HAP-1 (cell line): ENCODE measurements at regions not wholly inside any gene's neighbourhood (a gene's known extent, or its start where the extent isn't known, plus 50 kb on each side); places are given as distances from the start of the nearest gene placed in this dataset.

Source experiments
- DNase-seq, 2 experiments: peaks; one replicate each; pipeline ENCODE4 v3.0.0-alpha.2; 2016 to 2020; ENCODE audit warnings: low spot score in 2 of 2
- H3K27me3 ChIP-seq: fragments of 250-450 bp; sonication (Bioruptor Pico); 2 replicates; pipeline ENCODE4 v1.5.1; 2020; ENCODE audit warnings: low read depth, mild to moderate bottlenecking, moderate library complexity
- H3K36me3 ChIP-seq: fragments of 250-450 bp; sonication (Bioruptor Pico); replicated peaks from 2 replicates; pipeline ENCODE4 v1.5.1; 2020; ENCODE audit warnings: mild to moderate bottlenecking
- H3K4me1 ChIP-seq: fragments of 250-450 bp; sonication (Bioruptor Pico); 2 replicates; pipeline ENCODE4 v1.5.1; 2020; ENCODE audit warnings: mild to moderate bottlenecking
- H3K4me3 ChIP-seq: fragments of 250-450 bp; sonication (Bioruptor Pico); 2 replicates; pipeline ENCODE4 v1.5.1; 2020; ENCODE audit warnings: mild to moderate bottlenecking, moderate library complexity
- H3K9me3 ChIP-seq: fragments of 250-450 bp; sonication (Bioruptor Pico); 2 replicates; pipeline ENCODE4 v1.5.1; 2020; ENCODE audit warnings: mild to moderate bottlenecking, moderate library complexity
- in situ Hi-C: fragments of 300-500 bp; cut with MboI; formaldehyde crosslinking; loops from 3 replicates; pipeline ENCODE4 v1.14.3; 2020; ENCODE audit warnings: low sequenced_read_pairs, inconsistent platforms, mixed read lengths

DNA sequence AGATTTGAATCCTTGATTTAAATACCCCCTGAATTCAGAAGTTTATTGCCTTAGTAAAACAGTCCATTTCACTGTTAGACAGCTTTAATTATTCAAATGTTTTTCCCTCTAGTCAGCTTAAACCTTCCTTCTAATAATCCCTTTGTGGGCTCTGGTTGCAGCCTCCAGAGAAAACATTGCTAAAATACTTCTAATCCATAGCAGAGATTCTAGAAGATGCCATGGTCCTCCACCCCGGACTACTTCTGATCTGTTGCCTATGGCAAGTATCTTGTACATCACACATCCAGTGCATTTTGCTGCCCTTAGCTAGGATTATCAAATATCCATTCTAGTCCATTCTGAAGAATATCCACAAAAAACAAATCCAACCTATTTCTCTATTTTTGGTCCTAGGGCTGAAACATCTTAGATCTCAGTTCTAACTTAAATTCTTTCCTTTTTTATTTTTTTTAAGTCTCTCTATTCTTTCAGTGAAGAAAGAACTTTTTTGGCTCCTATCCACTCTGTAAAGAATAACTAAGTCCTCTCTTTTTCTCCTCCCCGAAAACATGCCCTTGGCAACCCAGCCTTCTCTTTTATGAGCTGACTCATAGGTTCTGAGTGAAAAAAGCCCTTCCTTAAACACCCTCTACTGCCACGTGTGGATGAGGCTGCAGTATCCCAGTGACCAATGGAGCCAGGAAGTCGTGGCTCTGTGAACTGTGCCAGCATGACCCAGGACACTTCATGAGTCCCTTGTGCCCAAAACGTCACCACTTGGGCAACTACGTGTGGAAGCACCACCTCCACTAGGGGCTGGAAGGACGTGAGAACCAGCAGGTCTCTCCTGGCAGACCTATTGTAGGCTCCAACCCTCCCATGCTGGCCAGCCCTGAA, 349.8 kb downstream of the TNS1 start:
- Histone ChIP-seq H3K4me1 (peaks cover 3% of the 10 kb centered on the region; the same call in 1 of the 2 replicates), H3K27me3 (peaks cover 8% of the 10 kb centered on the region; the same call in 1 of the 2 replicates), H3K9me3 (no peaks in the 10 kb centered on the region), H3K36me3 (no peaks in the 10 kb centered on the region), H3K4me3 (no peak overlapping the region)
- peak in 1 of 2 experiments; percentile 12 for DNase-seq
- in situ Hi-C loops = no loop called here

DNA sequence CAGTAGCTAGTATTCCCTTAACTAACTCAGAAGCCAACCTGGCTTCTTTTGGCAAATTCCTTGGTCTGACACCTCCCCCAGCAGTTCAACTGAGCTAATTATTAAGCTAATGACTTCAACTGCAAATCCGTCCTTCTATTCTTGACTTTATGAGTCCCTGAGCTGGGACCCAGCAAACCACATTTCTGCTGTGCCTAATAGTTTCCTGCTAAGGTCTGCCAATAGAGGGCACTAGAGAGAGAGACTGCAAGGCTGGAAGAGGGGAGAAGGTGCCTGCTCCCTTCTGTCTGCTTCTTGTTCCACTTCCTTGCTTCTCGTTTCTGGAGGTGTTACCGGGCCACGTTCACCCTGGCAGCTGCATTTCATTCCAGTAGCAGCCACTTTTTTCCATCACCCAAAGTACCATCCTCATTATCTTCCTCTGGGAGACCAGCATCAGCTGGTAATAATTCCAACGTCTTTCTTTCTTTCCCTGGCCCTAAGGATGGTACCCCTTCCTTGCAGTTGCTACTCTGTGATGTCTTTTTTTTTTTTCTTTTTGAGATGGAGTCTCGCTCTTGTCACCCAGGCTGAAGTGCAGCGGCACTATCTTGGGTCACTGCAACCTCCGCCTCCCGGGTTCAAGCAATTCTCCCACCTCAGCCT, 352.0 kb downstream of the TNS1 start:
- no peak overlapping the region for H3K4me3 ChIP-seq
- in situ Hi-C loops = no loop called here
- peak; percentile 66 to 69 for DNase-seq

DNA sequence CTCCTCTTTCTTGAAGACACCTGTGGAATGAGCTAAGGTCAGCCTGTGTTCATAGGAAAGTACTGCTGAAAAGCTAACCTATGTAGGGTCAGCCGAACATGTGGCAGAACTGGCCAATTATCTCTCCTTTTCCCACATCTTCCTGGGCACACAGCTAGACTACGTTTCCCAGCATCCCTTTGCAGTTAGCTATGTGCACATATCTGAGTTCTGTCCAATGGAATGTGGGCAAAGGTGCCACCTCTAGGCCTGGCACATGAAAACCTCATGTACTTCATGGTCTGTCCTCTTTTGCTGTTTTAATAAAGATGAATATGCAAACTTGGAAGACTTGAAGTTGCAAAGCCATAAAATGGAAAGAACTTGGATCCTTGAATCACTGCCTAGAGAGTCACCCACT, 352.6 kb downstream of the TNS1 start:
- no peak overlapping the region for H3K4me3 ChIP-seq
- DNase-seq = no peak
- peaks cover 3% of the 10 kb centered on the region; the same call in 1 of the 2 replicates for H3K4me1 ChIP-seq
- H3K9me3 ChIP-seq = no peaks in the 10 kb centered on the region
- H3K36me3 ChIP-seq = no peaks in the 10 kb centered on the region
- in situ Hi-C loops = no loop called here
- H3K27me3 ChIP-seq = no peaks in the 10 kb centered on the region

More for the DNA sequence above, 352.0 kb downstream of the TNS1 start:
- H3K27me3 ChIP-seq = no peaks in the 10 kb centered on the region
- no peaks in the 10 kb centered on the region for H3K9me3 ChIP-seq
- H3K36me3 ChIP-seq = no peaks in the 10 kb centered on the region
- H3K4me1 ChIP-seq = peaks cover 3% of the 10 kb centered on the region; the same call in 1 of the 2 replicates

DNA sequence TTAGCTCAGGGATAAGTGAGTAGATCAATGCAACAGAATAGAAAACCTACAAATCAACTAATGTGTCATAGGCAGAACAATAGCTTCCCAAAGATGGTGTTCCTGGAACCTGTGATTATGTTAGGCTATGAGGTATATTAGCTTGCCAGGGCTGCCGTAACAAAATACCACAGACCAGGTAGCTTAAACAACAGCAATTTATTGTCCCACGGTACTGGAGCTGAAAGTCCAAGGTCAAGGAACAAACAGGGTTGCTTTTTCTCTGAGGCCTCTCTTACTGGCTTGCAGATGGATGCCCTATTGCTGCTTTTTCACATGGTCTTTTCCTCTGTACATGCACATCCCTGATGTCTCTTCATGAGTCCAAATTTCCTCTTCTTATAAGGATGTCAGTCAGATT, 354.9 kb downstream of the TNS1 start:
- Histone ChIP-seq H3K27me3 (no peaks in the 10 kb centered on the region), H3K4me1 (peaks cover 3% of the 10 kb centered on the region; the same call in 1 of the 2 replicates), H3K36me3 (no peaks in the 10 kb centered on the region), H3K4me3 (no peak overlapping the region), H3K9me3 (no peaks in the 10 kb centered on the region)
- in situ Hi-C loops = no loop called here
- no peak for DNase-seq

DNA sequence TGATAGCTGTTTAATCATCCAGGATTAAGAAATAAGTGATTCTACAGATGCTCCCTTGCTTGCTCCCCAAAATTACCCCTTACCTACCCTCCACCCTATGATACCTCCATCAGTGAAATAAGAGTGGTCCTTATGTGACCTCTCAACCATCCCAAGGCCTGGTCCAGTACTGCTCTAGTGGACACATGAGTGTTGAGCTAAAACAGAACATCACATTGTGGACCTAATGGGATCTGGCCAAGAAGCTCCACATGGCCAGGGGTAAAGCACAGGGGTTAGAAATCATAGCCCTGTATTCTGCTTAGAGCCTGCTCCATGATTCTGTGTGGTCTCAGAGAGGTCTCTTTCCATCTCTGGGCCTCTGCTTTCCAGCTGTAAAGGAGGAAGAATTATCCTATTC, 355.6 kb downstream of the TNS1 start:
- in situ Hi-C loops = no loop called here
- Histone ChIP-seq H3K27me3 (no peaks in the 10 kb centered on the region), H3K36me3 (no peaks in the 10 kb centered on the region), H3K9me3 (no peaks in the 10 kb centered on the region), H3K4me3 (no peak overlapping the region), H3K4me1 (peaks cover 3% of the 10 kb centered on the region; the same call in 1 of the 2 replicates)
- DNase-seq = no peak

DNA sequence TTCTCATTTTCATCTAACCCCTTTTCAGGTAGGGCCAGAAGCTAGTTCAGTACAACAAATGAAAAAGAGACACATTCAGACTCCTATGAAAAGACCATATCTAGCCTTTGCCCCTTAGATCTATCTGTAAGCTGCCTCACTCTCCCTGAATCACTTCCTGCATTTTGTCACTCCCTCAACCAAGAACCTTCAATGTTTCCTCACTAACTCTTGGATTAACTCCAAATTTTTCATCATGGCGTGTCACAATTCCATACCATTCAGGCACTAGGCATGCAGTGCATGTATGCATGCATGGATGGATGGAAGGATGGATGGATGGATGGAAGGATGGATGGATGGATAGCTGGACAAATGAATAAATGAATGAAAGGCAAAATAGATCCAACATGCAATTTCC, 356.9 kb downstream of the TNS1 start:
- Histone ChIP-seq H3K36me3 (no peaks in the 10 kb centered on the region), H3K4me1 (peaks cover 3% of the 10 kb centered on the region; the same call in 1 of the 2 replicates), H3K27me3 (no peaks in the 10 kb centered on the region), H3K9me3 (no peaks in the 10 kb centered on the region), H3K4me3 (no peak overlapping the region)
- no peak for DNase-seq
- in situ Hi-C loops = no loop called here

DNA sequence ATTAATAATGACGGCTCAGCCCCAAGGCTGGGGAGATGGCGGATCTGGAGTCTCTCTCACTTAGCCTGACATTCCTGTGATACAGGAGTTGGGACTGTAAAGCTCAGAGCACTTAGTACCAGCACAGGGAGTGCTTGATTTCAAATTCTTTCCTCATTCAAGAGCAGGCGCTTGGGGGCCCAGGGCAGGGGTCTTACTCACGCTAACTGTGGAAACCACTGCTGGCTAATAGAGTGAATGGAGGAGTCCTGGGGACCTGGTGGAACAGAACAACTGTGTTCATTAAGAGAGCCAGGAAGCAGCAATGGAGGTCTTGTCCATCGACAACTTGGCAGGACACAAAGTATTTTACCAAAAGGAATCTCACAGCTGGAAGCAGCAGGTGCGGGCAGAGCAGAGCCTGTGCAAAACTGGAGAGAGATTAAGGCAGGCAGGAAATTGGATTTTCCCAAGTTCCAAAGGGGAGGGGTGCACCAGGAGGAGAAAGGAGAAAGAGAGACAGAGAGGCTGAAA, 358.9 kb downstream of the TNS1 start:
- Histone ChIP-seq H3K4me1 (no peaks in the 10 kb centered on the region), H3K27me3 (no peaks in the 10 kb centered on the region), H3K36me3 (no peaks in the 10 kb centered on the region), H3K4me3 (no peak overlapping the region), H3K9me3 (no peaks in the 10 kb centered on the region)
- no peak for DNase-seq
- in situ Hi-C loops = no loop called here

DNA sequence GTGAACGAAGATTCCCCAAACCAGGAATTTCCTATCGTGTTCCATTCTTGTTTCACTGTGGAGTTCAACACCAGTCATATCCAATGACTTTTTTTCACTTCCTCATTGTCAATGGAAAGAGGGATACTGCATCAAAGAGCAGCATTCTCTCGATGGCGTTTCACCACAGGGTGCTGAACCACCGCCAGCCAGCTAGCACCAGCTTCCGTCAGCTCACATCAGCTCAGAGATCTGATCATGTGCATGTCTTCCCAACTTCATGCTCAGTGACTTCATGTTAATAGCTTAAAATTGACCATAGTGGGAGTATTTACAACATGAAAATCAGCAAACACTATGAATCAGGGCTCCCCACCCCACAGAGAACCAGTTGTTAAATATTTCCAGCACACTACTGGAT, 359.9 kb downstream of the TNS1 start:
- Histone ChIP-seq H3K36me3 (no peaks in the 10 kb centered on the region), H3K9me3 (no peaks in the 10 kb centered on the region), H3K27me3 (no peaks in the 10 kb centered on the region), H3K4me1 (no peaks in the 10 kb centered on the region), H3K4me3 (no peak overlapping the region)
- in situ Hi-C loops = no loop called here
- no peak for DNase-seq

DNA sequence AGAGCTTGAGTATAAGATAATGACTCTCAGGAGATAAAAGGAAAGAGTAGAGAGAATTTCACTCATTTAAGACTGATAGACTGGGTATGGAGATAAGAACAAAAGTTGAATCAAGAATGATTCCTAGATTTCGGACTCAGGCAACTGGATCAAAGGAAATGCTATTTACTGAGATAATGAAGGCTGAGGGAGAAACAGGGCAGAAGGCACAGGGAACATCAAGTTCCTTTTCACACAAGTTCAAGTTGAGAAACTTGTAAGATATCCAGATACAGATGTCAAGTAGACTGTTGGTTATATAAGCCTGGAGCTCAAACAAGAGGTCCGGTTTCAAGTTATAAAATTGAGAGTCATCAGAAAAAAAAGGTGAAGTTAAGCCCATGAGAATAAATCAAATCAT, 360.8 kb downstream of the TNS1 start:
- H3K9me3 ChIP-seq = no peaks in the 10 kb centered on the region
- no peaks in the 10 kb centered on the region for H3K4me1 ChIP-seq
- no peak overlapping the region for H3K4me3 ChIP-seq
- in situ Hi-C loops = no loop called here
- no peaks in the 10 kb centered on the region for H3K27me3 ChIP-seq
- H3K36me3 ChIP-seq = no peaks in the 10 kb centered on the region
- no peak for DNase-seq

DNA sequence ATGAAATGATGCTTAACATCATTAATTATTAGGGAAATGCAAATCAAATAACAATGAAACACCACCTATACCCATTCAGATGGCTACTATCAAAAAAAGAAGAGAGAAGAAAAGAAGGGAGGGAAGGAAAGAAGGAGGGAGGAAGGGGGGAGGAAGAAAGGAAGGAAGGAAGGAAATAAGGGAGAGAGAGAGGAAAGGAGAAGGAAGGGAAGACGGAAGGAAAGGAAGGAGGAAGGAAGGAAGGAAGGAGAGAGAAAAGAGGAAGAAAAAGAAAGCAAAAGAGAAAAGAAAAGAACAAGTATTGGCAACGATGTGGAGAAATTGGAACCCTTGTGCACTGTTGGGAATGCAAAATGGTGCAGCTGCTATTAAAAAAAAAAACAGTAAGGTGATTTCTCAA, 363.3 kb downstream of the TNS1 start:
- in situ Hi-C loops = no loop called here
- Histone ChIP-seq H3K4me3 (no peak overlapping the region), H3K4me1 (no peaks in the 10 kb centered on the region), H3K9me3 (no peaks in the 10 kb centered on the region), H3K27me3 (no peaks in the 10 kb centered on the region), H3K36me3 (no peaks in the 10 kb centered on the region)
- DNase-seq = no peak

DNA sequence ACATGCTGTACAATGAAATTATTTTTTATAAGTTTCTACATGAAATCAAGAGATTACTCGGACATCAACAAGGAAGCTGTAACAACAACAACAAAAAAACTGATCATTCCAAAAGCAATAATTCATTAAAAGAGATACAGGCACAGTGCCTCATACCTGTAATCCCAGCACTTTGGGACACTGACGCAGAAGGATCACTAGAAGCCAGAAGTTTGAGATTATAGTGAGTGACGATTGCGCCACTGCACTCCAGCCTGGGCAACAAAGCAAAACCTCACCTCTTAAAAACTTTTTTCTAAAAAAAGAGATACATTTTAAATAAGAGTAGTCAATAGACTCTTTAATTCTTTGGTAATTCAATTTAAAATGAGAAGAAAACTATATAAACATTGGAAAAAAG, 364.3 kb downstream of the TNS1 start:
- no peaks in the 10 kb centered on the region for H3K9me3 ChIP-seq
- no peak for DNase-seq
- no peak overlapping the region for H3K4me3 ChIP-seq
- H3K27me3 ChIP-seq = no peaks in the 10 kb centered on the region
- in situ Hi-C loops = no loop called here
- no peaks in the 10 kb centered on the region for H3K36me3 ChIP-seq
- no peaks in the 10 kb centered on the region for H3K4me1 ChIP-seq

DNA sequence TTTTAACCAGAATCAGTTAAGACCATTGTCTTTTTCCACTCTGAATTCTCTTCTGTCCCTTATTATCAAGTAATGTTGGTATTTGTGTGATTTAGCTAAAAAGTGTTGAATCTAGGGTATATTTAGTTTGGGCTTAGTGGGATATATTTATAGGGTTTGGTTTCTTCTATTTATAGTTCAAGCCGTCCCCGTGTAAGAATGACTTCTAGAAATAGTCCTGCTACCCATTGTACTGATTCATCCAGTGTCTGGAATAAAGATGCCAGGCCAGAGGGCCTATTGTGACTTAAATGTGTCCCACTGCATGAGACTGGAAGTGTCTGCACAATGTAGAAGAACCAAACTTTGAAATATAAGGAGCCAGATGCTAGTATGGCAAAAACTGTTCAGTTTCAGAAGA, 364.8 kb downstream of the TNS1 start:
- no peaks in the 10 kb centered on the region for H3K36me3 ChIP-seq
- no peak for DNase-seq
- in situ Hi-C loops = no loop called here

DNA sequence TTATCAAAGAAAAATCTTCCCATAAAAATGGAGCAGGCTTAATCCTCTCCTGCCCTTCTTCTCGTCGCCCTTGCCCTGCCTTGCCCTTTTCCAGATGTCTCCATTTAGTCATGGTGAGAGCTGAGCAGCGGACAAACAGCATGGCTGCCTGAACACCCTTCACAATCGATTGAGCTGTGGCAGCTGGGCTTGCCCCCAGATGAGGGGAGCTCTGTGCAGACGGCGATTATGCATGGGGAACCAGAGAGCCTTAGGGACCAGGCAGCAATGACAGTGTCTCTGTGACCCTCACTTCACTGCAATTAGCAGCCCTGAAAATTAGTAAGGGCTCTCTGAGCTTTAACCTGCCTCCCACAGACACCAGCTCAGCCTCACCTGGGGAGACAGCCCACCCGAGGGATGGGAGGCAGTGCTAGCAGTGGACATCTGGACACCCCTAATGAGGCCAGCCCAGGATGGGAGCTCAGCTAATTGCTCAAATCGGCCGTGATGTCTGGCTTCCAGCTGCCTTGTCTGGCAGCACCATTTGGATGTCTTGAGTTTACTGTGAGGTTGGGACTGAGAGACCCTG, 365.7 kb downstream of the TNS1 start:
- Histone ChIP-seq H3K36me3 (no peaks in the 10 kb centered on the region), H3K9me3 (no peaks in the 10 kb centered on the region), H3K4me3 (no peak overlapping the region), H3K4me1 (no peaks in the 10 kb centered on the region), H3K27me3 (no peaks in the 10 kb centered on the region)
- in situ Hi-C loops = no loop called here
- DNase-seq = no peak

More for the DNA sequence above, 364.8 kb downstream of the TNS1 start:
- Histone ChIP-seq H3K27me3 (no peaks in the 10 kb centered on the region), H3K4me3 (no peak overlapping the region), H3K9me3 (no peaks in the 10 kb centered on the region), H3K4me1 (no peaks in the 10 kb centered on the region)

DNA sequence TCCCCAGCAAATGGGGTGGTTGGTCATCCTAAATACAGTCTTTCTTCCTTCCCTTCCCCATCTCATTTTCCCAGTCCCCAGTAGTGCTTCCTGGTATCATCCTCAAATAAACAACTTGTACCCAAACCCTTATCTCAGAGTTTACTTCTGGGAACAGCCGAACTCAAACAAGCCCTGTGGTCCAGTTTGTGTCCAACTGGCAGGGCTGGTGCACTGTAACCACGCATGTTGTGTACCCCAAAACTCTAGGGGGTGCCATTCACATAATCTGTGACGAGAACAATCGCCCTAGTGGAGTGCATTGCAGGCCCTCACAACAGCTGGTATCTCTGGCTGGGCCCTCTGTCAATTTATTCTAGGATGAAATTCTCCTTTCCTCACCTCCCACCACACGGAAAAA, 366.2 kb downstream of the TNS1 start:
- no peak overlapping the region for H3K4me3 ChIP-seq
- H3K4me1 ChIP-seq = no peaks in the 10 kb centered on the region
- no peaks in the 10 kb centered on the region for H3K27me3 ChIP-seq
- DNase-seq = no peak
- H3K36me3 ChIP-seq = no peaks in the 10 kb centered on the region
- H3K9me3 ChIP-seq = no peaks in the 10 kb centered on the region
- in situ Hi-C loops = no loop called here
